IMR-90 (cell line): ENCODE measurements at regions not wholly inside any gene's neighbourhood (a gene's known extent, or its start where the extent isn't known, plus 50 kb on each side); places are given as distances from the start of the nearest gene placed in this dataset.

Experiments
- ATAC-seq: fragments of 200-7000 bp; cut with Tn5 transposase; 2 replicates; pipeline ENCODE4 v1.9.1; 2020; ENCODE audit warnings: low read depth, mild to moderate bottlenecking, moderate library complexity
- BruUV-seq: library from RNA; stranded (reverse); fragments of 400-500 nt; replicated peaks from 2 replicates; lab custom pipeline; 2021; lab: Mats Ljungman, UMichigan
- CTCF ChIA-PET: fragments of 300-600 bp; formaldehyde crosslinking; extraction: SDS; loops from one replicate; lab custom pipeline; 2021; ENCODE audit warnings: antibody characterized with exemption; lab: Yijun Ruan, JAX
- POLR2A ChIA-PET: fragments of 300-600 bp; sonication (Branson Sonifier 250); formaldehyde crosslinking; loops from one replicate; lab custom pipeline; 2022; ENCODE audit warnings: antibody characterized with exemption; ENCODE audit not compliant: unreplicated experiment; lab: Charles Lee
- DNase-seq: peaks from one replicate; pipeline ENCODE4 v3.0.0; 2013
- H2AFZ ChIP-seq: replicated peaks from 2 replicates; pipeline ENCODE3; 2013; ENCODE audit warnings: low read length, mild to moderate bottlenecking; ENCODE audit not compliant: poor library complexity
- H2AK5ac ChIP-seq: 2 replicates; pipeline ENCODE4 v1.6.1; 2013; ENCODE audit warnings: low read depth, low read length, inconsistent platforms
- H2AK9ac ChIP-seq: replicated peaks from 2 replicates; pipeline ENCODE3; 2013; ENCODE audit warnings: mild to moderate bottlenecking, low read depth, low read length, moderate library complexity; ENCODE audit not compliant: poor library complexity
- H2BK120ac ChIP-seq: 2 replicates; pipeline ENCODE4 v1.6.1; 2013; ENCODE audit warnings: low read depth, low read length, inconsistent platforms
- H2BK15ac ChIP-seq: 3 replicates; pipeline ENCODE4 v1.6.1; 2013; ENCODE audit warnings: low read depth, low read length, inconsistent platforms
- H2BK20ac ChIP-seq: 2 replicates; pipeline ENCODE4 v1.6.1; 2013; ENCODE audit warnings: low read depth, mild to moderate bottlenecking, inconsistent platforms, low read length, moderate library complexity
- H2BK5ac ChIP-seq: 2 replicates; pipeline ENCODE4 v1.6.1; 2013; ENCODE audit warnings: mild to moderate bottlenecking, low read depth, low read length, inconsistent platforms; ENCODE audit not compliant: poor library complexity, severe bottlenecking
- H3K14ac ChIP-seq: replicated peaks from 2 replicates; pipeline ENCODE4 v1.6.1; 2013; ENCODE audit warnings: low read depth, low read length, inconsistent platforms
- H3K18ac ChIP-seq: 2 replicates; pipeline ENCODE4 v1.6.1; 2013; ENCODE audit warnings: low read depth, low read length, control low read depth
- H3K23ac ChIP-seq: 2 replicates; pipeline ENCODE4 v1.6.1; 2013; ENCODE audit warnings: low read depth, low read length, inconsistent platforms
- H3K27ac ChIP-seq: 2 replicates; pipeline ENCODE4 v1.5.1; 2013; ENCODE audit warnings: mild to moderate bottlenecking, control low read depth, low read length; ENCODE audit not compliant: insufficient read depth
- H3K27me3 ChIP-seq: 2 replicates; pipeline ENCODE4 v1.6.1; 2013; ENCODE audit warnings: low read length; ENCODE audit not compliant: control insufficient read depth, insufficient read depth
- H3K36me3 ChIP-seq: 2 replicates; pipeline ENCODE4 v1.6.1; 2013; ENCODE audit warnings: low read length, mixed read lengths; ENCODE audit not compliant: control insufficient read depth, insufficient read depth
- H3K4ac ChIP-seq: 2 replicates; pipeline ENCODE4 v1.6.1; 2013; ENCODE audit warnings: low read depth, low read length, inconsistent platforms
- H3K4me1 ChIP-seq: 2 replicates; pipeline ENCODE4 v1.6.1; 2013; ENCODE audit warnings: low read length, mixed read lengths; ENCODE audit not compliant: control insufficient read depth, insufficient read depth
- H3K4me2 ChIP-seq: 2 replicates; pipeline ENCODE4 v1.6.1; 2013; ENCODE audit warnings: low read depth, mild to moderate bottlenecking, control low read depth, low read length, moderate library complexity
- H3K4me3 ChIP-seq: 2 replicates; pipeline ENCODE4 v1.5.1; 2013; ENCODE audit warnings: low read depth, mild to moderate bottlenecking, control low read depth, low read length, moderate library complexity; ENCODE audit not compliant: insufficient read depth
- H3K56ac ChIP-seq: 2 replicates; pipeline ENCODE4 v1.6.1; 2013; ENCODE audit warnings: low read length, inconsistent platforms; ENCODE audit not compliant: insufficient read depth; ENCODE audit errors: extremely low read depth
- H3K79me1 ChIP-seq, 2 experiments: 2 replicates each; pipeline ENCODE4 v1.6.1; 2013; ENCODE audit warnings: low read length in 2 of 2, inconsistent platforms in 1 of 2, low read depth in 1 of 2
- H3K9ac ChIP-seq: 2 replicates; pipeline ENCODE4 v1.6.1; 2013; ENCODE audit warnings: low read depth, low read length, control low read depth
- H3K9me1 ChIP-seq: 2 replicates; pipeline ENCODE4 v1.6.1; 2013; ENCODE audit warnings: low read length, inconsistent platforms; ENCODE audit not compliant: insufficient read depth
- H3K9me3 ChIP-seq: 2 replicates; pipeline ENCODE4 v1.6.1; 2013; ENCODE audit warnings: low read length; ENCODE audit not compliant: control insufficient read depth, insufficient read depth
- H4K20me1 ChIP-seq: 2 replicates; pipeline ENCODE4 v1.6.1; 2013; ENCODE audit warnings: low read length, inconsistent platforms; ENCODE audit not compliant: insufficient read depth
- H4K5ac ChIP-seq: 2 replicates; pipeline ENCODE4 v1.6.1; 2013; ENCODE audit warnings: mild to moderate bottlenecking, low read depth, low read length, control low read depth
- H4K8ac ChIP-seq, 2 experiments: 2 replicates each; pipeline ENCODE4 v1.6.1; 2013; ENCODE audit warnings: low read depth in 2 of 2, low read length in 2 of 2, control low read depth in 1 of 2, inconsistent platforms in 1 of 2
- H4K91ac ChIP-seq: 2 replicates; pipeline ENCODE4 v1.6.1; 2013; ENCODE audit warnings: low read depth, low read length, inconsistent platforms; ENCODE audit not compliant: insufficient read depth
- BHLHE40 ChIP-seq: fragments of 150-350 bp; IDR thresholded peaks from 2 replicates; pipeline ENCODE4 v1.6.1; 2016; ENCODE audit warnings: mild to moderate bottlenecking, low read depth, low read length
- CEBPB ChIP-seq: IDR thresholded peaks from 2 replicates; pipeline ENCODE4 v1.6.1; 2012; ENCODE audit warnings: low read depth, low read length, improper control_type of control experiment
- CHD1 ChIP-seq: IDR thresholded peaks from 2 replicates; pipeline ENCODE4 v1.6.1; 2012; ENCODE audit warnings: low read depth, low read length, improper control_type of control experiment
- CTCF ChIP-seq: conservative IDR thresholded peaks from 2 replicates; pipeline ENCODE4 v1.5.1; 2012; ENCODE audit warnings: mild to moderate bottlenecking, low read depth, low read length, improper control_type of control experiment
- ELK1 ChIP-seq: fragments of 150-350 bp; IDR thresholded peaks from 2 replicates; pipeline ENCODE4 v1.6.1; 2016; ENCODE audit warnings: low read depth, mild to moderate bottlenecking, low read length, moderate library complexity, borderline replicate concordance
- FOS ChIP-seq: fragments of 150-350 bp; IDR thresholded peaks from 2 replicates; pipeline ENCODE4 v1.6.1; 2016; ENCODE audit warnings: low read depth, low read length
- MAFK ChIP-seq: IDR thresholded peaks from 2 replicates; pipeline ENCODE4 v1.6.1; 2012; ENCODE audit warnings: low read depth, low read length, improper control_type of control experiment
- MAZ ChIP-seq: IDR thresholded peaks from 2 replicates; pipeline ENCODE4 v1.6.1; 2012; ENCODE audit warnings: low read depth, mild to moderate bottlenecking, low read length, improper control_type of control experiment, moderate library complexity, borderline replicate concordance
- MXI1 ChIP-seq: IDR thresholded peaks from 2 replicates; pipeline ENCODE4 v1.6.1; 2012; ENCODE audit warnings: low read depth, mild to moderate bottlenecking, low read length, moderate library complexity, borderline replicate concordance
- NFE2L2 ChIP-seq: fragments of 150-350 bp; IDR thresholded peaks from 2 replicates; pipeline ENCODE4 v1.6.1; 2016; ENCODE audit warnings: low read depth, mild to moderate bottlenecking, low read length
- POLR2A ChIP-seq: IDR thresholded peaks from 2 replicates; pipeline ENCODE4 v1.6.1; 2012; ENCODE audit warnings: mild to moderate bottlenecking, low read depth, low read length
- RAD21 ChIP-seq: IDR thresholded peaks from 2 replicates; pipeline ENCODE4 v1.6.1; 2012; ENCODE audit warnings: low read length, improper control_type of control experiment
- RCOR1 ChIP-seq: IDR thresholded peaks from 2 replicates; pipeline ENCODE4 v1.6.1; 2012; ENCODE audit warnings: mild to moderate bottlenecking, low read length, improper control_type of control experiment; ENCODE audit not compliant: insufficient replicate concordance
- RFX5 ChIP-seq: IDR thresholded peaks from 2 replicates; pipeline ENCODE4 v1.8.0; 2012; ENCODE audit warnings: low read depth, mild to moderate bottlenecking, low read length, moderate library complexity
- SMC3 ChIP-seq: fragments of 150-350 bp; IDR thresholded peaks from 2 replicates; pipeline ENCODE4 v1.6.1; 2016; ENCODE audit warnings: low read depth, mild to moderate bottlenecking, antibody characterized with exemption, low read length, moderate library complexity
- USF2 ChIP-seq: fragments of 150-350 bp; IDR thresholded peaks from 2 replicates; pipeline ENCODE4 v1.6.1; 2017; ENCODE audit warnings: mild to moderate bottlenecking, antibody characterized with exemption, low read length, low read depth
- WGBS, 2 experiments: methylation state at CpG; one replicate each; pipeline versions ENCODE4 v1.1.5 to v1.1.7; 2013; ENCODE audit warnings: missing lambda C conversion rate in 2 of 2; ENCODE audit not compliant: insufficient read length in 1 of 2; ENCODE audit errors: extremely low coverage in 2 of 2; 5-methylcytosine and 5-hydroxymethylcytosine counted together
- dilution Hi-C: fragments of 300-500 bp; cut with HindIII; formaldehyde crosslinking; loops from one replicate; pipeline ENCODE4 v1.14.3; 2018; ENCODE audit warnings: low sequenced_read_pairs; ENCODE audit not compliant: unreplicated experiment
- in situ Hi-C: fragments of 300-500 bp; cut with MboI; formaldehyde crosslinking; loops from 3 replicates; pipeline ENCODE4 v1.14.3; 2019; ENCODE audit warnings: low sequenced_read_pairs, inconsistent platforms, mixed read lengths
- intact Hi-C: fragments of 100-400 bp; cut with micrococcal nuclease; formaldehyde crosslinking; loops from 2 replicates; pipeline ENCODE4 v1.10.0; 2022

- Histone ChIP-seq H2AFZ (no peak overlapping the region), H4K5ac (no peak overlapping the region)
- POLR2A ChIA-PET: no interaction called here
Measured at GRCh38 chr5:29197631-29198454, 1995.6 kb upstream of the CDH6 start.

More at GRCh38 chr5:29197631-29198454, 1995.6 kb upstream of the CDH6 start:
- no peak overlapping the region for H3K14ac ChIP-seq
- TF ChIP-seq RCOR1 (no peak), RAD21 (no peak), BHLHE40 (no peak), CEBPB (no peak), MAZ (no peak), RFX5 (no peak), FOS (no peak), CHD1 (no peak), POLR2A (no peak), CTCF (no peak), MAFK (no peak), ELK1 (no peak), MXI1 (no peak), USF2 (no peak), SMC3 (no peak), NFE2L2 (no peak)
- intact Hi-C loops: no loop called here
- no peak overlapping the region for H2BK20ac ChIP-seq
- H3K4me2 ChIP-seq: no peak overlapping the region
- H3K4me3 ChIP-seq: no peak overlapping the region
- H3K79me1 ChIP-seq: no peaks in the 10 kb centered on the region
- no peak overlapping the region for H2AK5ac ChIP-seq
- no peak overlapping the region for H3K56ac ChIP-seq
- no peaks in the 10 kb centered on the region for H4K20me1 ChIP-seq
- BruUV-seq: no TSS peak
- H3K9me1 ChIP-seq: no peaks in the 10 kb centered on the region
- H3K9me3 ChIP-seq: no peaks in the 10 kb centered on the region
- no peak overlapping the region for H2BK15ac ChIP-seq
- H3K9ac ChIP-seq: no peak overlapping the region
- in situ Hi-C loops: no loop called here
- no peak overlapping the region for H4K91ac ChIP-seq
- H3K27ac ChIP-seq: no peak overlapping the region
- CTCF ChIA-PET: no interaction called here
- no peaks in the 10 kb centered on the region for H3K27me3 ChIP-seq
- dilution Hi-C loops: no loop called here
- no peak overlapping the region for H2BK5ac ChIP-seq
- DNase-seq (no peak), ATAC-seq (no peak)
- no peak overlapping the region for H2AK9ac ChIP-seq
- no peak overlapping the region for H3K23ac ChIP-seq
- H3K36me3 ChIP-seq: no peaks in the 10 kb centered on the region
- no peak overlapping the region for H3K18ac ChIP-seq
- H3K4ac ChIP-seq: no peak overlapping the region
- H4K8ac ChIP-seq: no peak overlapping the region
- H3K4me1 ChIP-seq: no peaks in the 10 kb centered on the region
- WGBS, 2 experiments: no CpG with 5 or more reads among the region's 2 CpGs
- H2BK120ac ChIP-seq: no peak overlapping the region
